ENCODE measurements at regions not wholly inside any gene's neighbourhood (a gene's known extent, or its start where the extent isn't known, plus 50 kb on each side); places are given as distances from the start of the nearest gene placed in this dataset.

- no peak for TF ChIP-seq SP1 (IDR thresholded peaks at IDR 0.05)
- TF ChIP-seq ZNF384 (IDR thresholded peaks at IDR 0.05): no peak
- TF ChIP-seq FOXM1 (IDR thresholded peaks at IDR 0.05; ENCODE audit: borderline replicate concordance): no peak
- TF ChIP-seq CTBP1 (IDR thresholded peaks at IDR 0.05; ENCODE audit: borderline replicate concordance): no peak
- TF ChIP-seq SUZ12 (IDR thresholded peaks at IDR 0.05): no peak
- no peak for TF ChIP-seq ARNT (IDR thresholded peaks at IDR 0.05)
- TF ChIP-seq PKNOX1 (IDR thresholded peaks at IDR 0.05): no peak
These were observed 110.8 kb upstream of the FOXN2 start for GRCh38 chr2:48203668-48204067.

Data from HEK293T (cell line).